Neural cell (in vitro differentiated cells): ENCODE measurements at regions not wholly inside any gene's neighbourhood (a gene's known extent, or its start where the extent isn't known, plus 50 kb on each side); places are given as distances from the start of the nearest gene placed in this dataset.

ENCODE experiments used
- H2AFZ ChIP-seq: fragments of 200-600, 300-800 bp; sonication (generic), shearing (Covaris generic); 2 replicates; pipeline ENCODE4 v1.6.0; 2014; ENCODE audit warnings: low read depth, mild to moderate bottlenecking, antibody characterized with exemption, low read length, moderate library complexity
- H3F3A ChIP-seq: fragments of 200-600 bp; shearing (Covaris generic); 2 replicates; pipeline ENCODE4 v1.6.1; 2016; ENCODE audit warnings: mild to moderate bottlenecking, moderate library complexity, mixed read lengths, antibody characterized with exemption, low read length; ENCODE audit not compliant: insufficient read depth, poor library complexity, severe bottlenecking
- H3K27ac ChIP-seq: fragments of 200-600, 300-800 bp; sonication (generic), shearing (Covaris generic); 2 replicates; pipeline ENCODE4 v1.5.1; 2014; ENCODE audit warnings: mild to moderate bottlenecking, low read length, moderate library complexity
- H3K27me3 ChIP-seq: fragments of 300-800, 200-600 bp; sonication (generic), shearing (Covaris generic); 2 replicates; pipeline ENCODE4 v1.6.0; 2014; ENCODE audit warnings: mild to moderate bottlenecking, low read depth, low read length, moderate library complexity; ENCODE audit not compliant: insufficient read depth
- H3K36me3 ChIP-seq: fragments of 300-800, 200-600 bp; sonication (generic), shearing (Covaris generic); 2 replicates; pipeline ENCODE4 v1.5.1; 2014; ENCODE audit warnings: mild to moderate bottlenecking, antibody characterized with exemption, low read length, moderate library complexity; ENCODE audit not compliant: insufficient read depth
- H3K4me2 ChIP-seq: fragments of 300-800, 200-600 bp; sonication (generic), shearing (Covaris generic); 2 replicates; pipeline ENCODE4 v1.6.0; 2014; ENCODE audit warnings: mild to moderate bottlenecking, low read length
- H3K4me3 ChIP-seq: fragments of 300-800, 200-600 bp; sonication (generic), shearing (Covaris generic); 2 replicates; pipeline ENCODE4 v1.5.1; 2014; ENCODE audit warnings: mild to moderate bottlenecking, low read length, moderate library complexity
- H3K79me2 ChIP-seq: fragments of 200-600 bp; shearing (Covaris generic); replicated peaks from 2 replicates; pipeline ENCODE4 v1.6.0; 2014; ENCODE audit warnings: mild to moderate bottlenecking, low read length, moderate library complexity; ENCODE audit not compliant: insufficient read depth
- H3K9ac ChIP-seq: fragments of 300-800, 200-600 bp; sonication (generic), shearing (Covaris generic); 2 replicates; pipeline ENCODE4 v1.6.1; 2016; ENCODE audit warnings: mild to moderate bottlenecking, low read length, mixed read lengths
- H3K9me2 ChIP-seq: fragments of 200-600 bp; shearing (Covaris generic); 2 replicates; pipeline ENCODE4 v1.6.1; 2016; ENCODE audit warnings: mild to moderate bottlenecking, low read length, mixed read lengths; ENCODE audit not compliant: insufficient read depth
- H3K9me3 ChIP-seq: fragments of 200-600, 300-800 bp; sonication (generic), shearing (Covaris generic); 2 replicates; pipeline ENCODE4 v1.6.1; 2016; ENCODE audit warnings: mild to moderate bottlenecking, mixed run types, low read length, moderate library complexity, mixed read lengths
- H4K20me1 ChIP-seq: fragments of 200-600 bp; shearing (Covaris generic); 2 replicates; pipeline ENCODE4 v1.6.1; 2016; ENCODE audit warnings: mild to moderate bottlenecking, mixed run types; ENCODE audit not compliant: insufficient read depth
- CTCF ChIP-seq: fragments of 450-650 bp; IDR thresholded peaks from 2 replicates; pipeline ENCODE4 v1.5.1; 2014; ENCODE audit warnings: antibody characterized with exemption, mild to moderate bottlenecking, moderate library complexity; ENCODE audit not compliant: poor library complexity, severe bottlenecking
- EP300 ChIP-seq: fragments of 450-650 bp; conservative IDR thresholded peaks from 2 replicates; pipeline ENCODE4 v1.6.1; 2014; ENCODE audit warnings: antibody characterized with exemption, mild to moderate bottlenecking, moderate library complexity; ENCODE audit not compliant: poor library complexity, severe bottlenecking
- EZH2 ChIP-seq: fragments of 200-600, 300-800 bp; shearing (Covaris generic), sonication (generic); IDR thresholded peaks from 2 replicates; pipeline ENCODE4 v1.6.1; 2014; ENCODE audit warnings: antibody characterized with exemption, low read length, borderline replicate concordance, mild to moderate bottlenecking; ENCODE audit not compliant: insufficient read depth, poor library complexity, severe bottlenecking
- MXI1 ChIP-seq: fragments of 450-650 bp; conservative IDR thresholded peaks from 2 replicates; pipeline ENCODE4 v1.6.1; 2014; ENCODE audit warnings: antibody characterized with exemption, mild to moderate bottlenecking; ENCODE audit not compliant: poor library complexity, severe bottlenecking
- POLR2AphosphoS5 ChIP-seq: IDR thresholded peaks from 2 replicates; pipeline ENCODE4 v1.6.1; 2012
- RAD21 ChIP-seq: fragments of 450-650 bp; conservative IDR thresholded peaks from 2 replicates; pipeline ENCODE4 v1.6.1; 2014; ENCODE audit warnings: antibody characterized with exemption, mild to moderate bottlenecking, moderate library complexity
- REST ChIP-seq: IDR thresholded peaks from 2 replicates; pipeline ENCODE4 v1.6.1; 2012; ENCODE audit warnings: borderline replicate concordance
- SMC3 ChIP-seq: fragments of 450-650 bp; conservative IDR thresholded peaks from 2 replicates; pipeline ENCODE4 v1.6.1; 2014; ENCODE audit warnings: antibody characterized with exemption, mild to moderate bottlenecking, moderate library complexity; ENCODE audit not compliant: poor library complexity
- TAF1 ChIP-seq: IDR thresholded peaks from 2 replicates; pipeline ENCODE4 v1.6.1; 2012; ENCODE audit warnings: low read depth

- no peaks in the 10 kb centered on the region for H4K20me1 ChIP-seq
- no peaks in the 10 kb centered on the region for H3K79me2 ChIP-seq
- H3K4me3 ChIP-seq: no peak overlapping the region
- no peaks in the 10 kb centered on the region for H3K27me3 ChIP-seq
- H3K36me3 ChIP-seq: no peaks in the 10 kb centered on the region
- no peak overlapping the region for H2AFZ ChIP-seq
- H3K9me3 ChIP-seq: no peaks in the 10 kb centered on the region
- H3F3A ChIP-seq: no peaks in the 10 kb centered on the region
- H3K4me2 ChIP-seq: no peak overlapping the region
- no peaks in the 10 kb centered on the region for H3K9me2 ChIP-seq
- H3K9ac ChIP-seq: no peak overlapping the region
- TF ChIP-seq TAF1 (no peak), SMC3 (no peak), RAD21 (no peak), EZH2 (no peak), CTCF (no peak)
- H3K27ac ChIP-seq: no peak overlapping the region
These were observed 58.7 kb upstream of the PTPN3 start for GRCh38 chr9:109556786-109557185.

- Histone ChIP-seq H3K9me2 (no peaks in the 10 kb centered on the region), H4K20me1 (no peaks in the 10 kb centered on the region), H3K9me3 (no peaks in the 10 kb centered on the region), H3K4me3 (no peak overlapping the region), H3K27ac (no peak overlapping the region), H3K27me3 (no peaks in the 10 kb centered on the region), H3K79me2 (no peaks in the 10 kb centered on the region), H3F3A (no peaks in the 10 kb centered on the region), H3K36me3 (no peaks in the 10 kb centered on the region), H3K4me2 (no peak overlapping the region), H2AFZ (no peak overlapping the region), H3K9ac (no peak overlapping the region)
- TF ChIP-seq TAF1 (no peak), POLR2AphosphoS5 (no peak), REST (no peak), EZH2 (no peak), SMC3 (no peak), EP300 (no peak), CTCF (no peak), MXI1 (no peak), RAD21 (no peak)
These were observed 59.4 kb upstream of the PTPN3 start for GRCh38 chr9:109557481-109557880.
